Lower leg skin (tissue), 3 donors: ENCODE measurements at regions not wholly inside any gene's neighbourhood (a gene's known extent, or its start where the extent isn't known, plus 50 kb on each side); places are given as distances from the start of the nearest gene placed in this dataset.

Experiments used
- CTCF ChIP-seq, 3 donors: fragments of 450-650 bp; IDR thresholded peaks; one replicate each; pipeline ENCODE4 v1.5.1; 2016; ENCODE audit warnings: antibody characterized with exemption in 3 of 3, mild to moderate bottlenecking in 3 of 3, moderate library complexity in 2 of 3
- POLR2A ChIP-seq, 2 donors: fragments of 450-650 bp; IDR thresholded peaks; one replicate each; pipeline ENCODE4 v1.6.1; 2016 to 2017; ENCODE audit warnings: antibody characterized with exemption in 2 of 2, mild to moderate bottlenecking in 1 of 2, moderate library complexity in 1 of 2

- TF ChIP-seq CTCF (IDR thresholded peaks at IDR 0.05) (no peak), POLR2A (IDR thresholded peaks at IDR 0.05) (no peak)
Observed at GRCh38 chr16:65410801-65411200, 288.9 kb upstream of the CDH11 start.
